ENCODE measurements at regions not wholly inside any gene's neighbourhood (a gene's known extent, or its start where the extent isn't known, plus 50 kb on each side); places are given as distances from the start of the nearest gene placed in this dataset.

GRCh38 chr10:114872519-114873087 is 51.0 kb downstream of the FHIP2A start:
- intact Hi-C loops (cut with micrococcal nuclease), result loop anchor here (10.0 kb wide), 2 partner anchors 542 to 568 kb away; no protein-coding TSS in a partner anchor

GRCh38 chr10:114874827-114875411 is 53.3 kb downstream of the FHIP2A start:
- intact Hi-C loops (cut with micrococcal nuclease), result loop anchor here (5.0 to 10.0 kb wide), 3 partner anchors 62 to 570 kb away; partner anchors contain the start of gene TRUB1

- intact Hi-C loops (cut with micrococcal nuclease), result loop anchor here (5.0 to 10.0 kb wide), 3 partner anchors 62 to 571 kb away; partner anchors contain the start of gene TRUB1
Observed at GRCh38 chr10:114875590-114876081, 54.1 kb downstream of the FHIP2A start.

- intact Hi-C loops (cut with micrococcal nuclease), result loop anchor here (5.0 to 10.0 kb wide), 3 partner anchors 61 to 571 kb away; partner anchors contain the start of gene TRUB1
Observed at GRCh38 chr10:114876169-114876568, 54.6 kb downstream of the FHIP2A start.

- intact Hi-C loops (cut with micrococcal nuclease), result loop anchor here (1.0 to 10.0 kb wide), 5 partner anchors 61 to 572 kb away; partner anchors contain the start of gene TRUB1
Observed at GRCh38 chr10:114876602-114877300, 55.2 kb downstream of the FHIP2A start.

- intact Hi-C loops (cut with micrococcal nuclease), result loop anchor here (1.0 to 10.0 kb wide), 5 partner anchors 60 to 572 kb away; partner anchors contain the start of gene TRUB1
Observed at GRCh38 chr10:114877301-114877644, 55.7 kb downstream of the FHIP2A start.

GRCh38 chr10:114879093-114879492 is 57.5 kb downstream of the FHIP2A start:
- intact Hi-C loops (cut with micrococcal nuclease), result loop anchor here (1.0 to 10.0 kb wide), 4 partner anchors 58 to 574 kb away; partner anchors contain the start of gene TRUB1

- intact Hi-C loops (cut with micrococcal nuclease), result loop anchor here (1.0 to 10.0 kb wide), 4 partner anchors 58 to 575 kb away; partner anchors contain the start of gene TRUB1
Observed at GRCh38 chr10:114879541-114880158, 58.1 kb downstream of the FHIP2A start.

- intact Hi-C loops (cut with micrococcal nuclease), result no loop called here
Observed at GRCh38 chr10:114881417-114881816, 56.6 kb upstream of the TRUB1 start.

GRCh38 chr10:114881901-114882300 is 56.1 kb upstream of the TRUB1 start:
- intact Hi-C loops (cut with micrococcal nuclease), result no loop called here

GRCh38 chr10:114885443-114885842 is 52.6 kb upstream of the TRUB1 start:
- intact Hi-C loops (cut with micrococcal nuclease), result no loop called here

All from T-helper 2 cell treated with Interferon-gamma antibody and Interleukin-4, amounts not matched to agents 100 ng/mL and 5 ng/mL, for 36 hours (primary cell).